ENCODE measurements at regions not wholly inside any gene's neighbourhood (a gene's known extent, or its start where the extent isn't known, plus 50 kb on each side); places are given as distances from the start of the nearest gene placed in this dataset.

DNA sequence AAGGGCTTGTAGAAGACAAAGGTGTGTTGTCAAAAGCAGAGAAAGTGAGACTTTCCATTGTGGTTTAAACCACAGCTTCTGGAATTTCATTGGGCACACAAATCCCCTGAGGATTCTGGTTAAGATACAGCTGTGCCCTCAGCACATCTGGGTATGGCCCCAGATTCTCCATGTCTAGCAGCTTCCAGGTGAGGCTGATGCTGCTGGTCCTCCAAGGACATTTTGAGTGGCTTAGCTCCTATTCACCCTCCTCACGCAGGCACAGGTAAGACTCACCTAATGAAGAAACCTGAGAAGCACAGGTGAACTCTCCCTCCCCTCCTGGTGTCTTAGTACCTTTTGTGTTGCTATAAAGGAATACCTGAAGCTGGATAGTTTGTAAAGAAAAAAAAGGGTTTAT lies 88.9 kb upstream of the IGLL5 start:
- no peak overlapping the region for H3K27ac ChIP-seq
- H3K9me3 ChIP-seq, result no peaks in the 10 kb centered on the region
- no peaks in the 10 kb centered on the region for H3K4me1 ChIP-seq
- 93% methylated on average over 1 of the region's 1 CpG for whole genome bisulfite sequencing, 2 donors
- no peak overlapping the region for H3K4me3 ChIP-seq
- no peaks in the 10 kb centered on the region for H3K36me3 ChIP-seq
- DNase-seq (ENCODE audit: low spot score in 2 of 2), result no peak
- TF ChIP-seq EP300 (IDR thresholded peaks at IDR 0.05) (no peak), POLR2A (IDR thresholded peaks at IDR 0.05) (no peak), CTCF (IDR thresholded peaks at IDR 0.05) (no peak)
- H3K27me3 ChIP-seq, result no peaks in the 10 kb centered on the region

DNA sequence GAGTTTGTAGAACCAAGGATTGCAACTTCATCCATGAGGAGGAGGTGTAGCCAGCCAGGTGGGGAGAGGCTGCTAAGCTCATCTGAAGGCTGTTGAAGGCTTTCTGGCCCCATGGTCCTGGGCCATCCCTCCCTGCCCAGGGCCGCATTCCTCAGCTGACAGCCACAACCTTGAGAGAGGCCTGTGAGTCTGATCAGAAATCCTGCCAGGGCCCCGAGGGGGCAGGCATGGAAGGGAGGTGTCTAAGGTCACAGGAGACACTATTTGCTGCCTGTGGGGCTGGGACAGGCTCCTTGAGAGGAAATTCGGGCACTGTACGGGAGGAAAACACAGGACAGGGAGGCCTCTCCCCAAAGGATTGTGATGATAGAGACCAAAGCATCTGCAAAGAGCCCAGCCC lies 88.1 kb upstream of the IGLL5 start:
- no peak for DNase-seq (ENCODE audit: low spot score in 2 of 2)
- H3K9me3 ChIP-seq, result no peaks in the 10 kb centered on the region
- no peak overlapping the region for H3K27ac ChIP-seq
- no peaks in the 10 kb centered on the region for H3K4me1 ChIP-seq
- no peak for TF ChIP-seq EP300 (IDR thresholded peaks at IDR 0.05)
- no peak for TF ChIP-seq POLR2A (IDR thresholded peaks at IDR 0.05)
- no peak for TF ChIP-seq CTCF (IDR thresholded peaks at IDR 0.05)
- H3K27me3 ChIP-seq, result no peaks in the 10 kb centered on the region
- no peaks in the 10 kb centered on the region for H3K36me3 ChIP-seq
- H3K4me3 ChIP-seq, result no peak overlapping the region
- WGBS, 2 donors, result 35 to 38% methylated on average over 4 of the region's 4 CpGs

GRCh38 chr22:22800716-22801115 lies 86.9 kb upstream of the IGLL5 start:
- Histone ChIP-seq H3K9me3 (no peaks in the 10 kb centered on the region), H3K4me1 (no peaks in the 10 kb centered on the region), H3K36me3 (no peaks in the 10 kb centered on the region), H3K4me3 (no peak overlapping the region), H3K27me3 (no peaks in the 10 kb centered on the region), H3K27ac (no peak overlapping the region)
- 50 to 79% methylated on average over 2 to 3 of the region's 3 CpGs for WGBS, 2 donors
- peak in 1 of 2 donors; percentile 40 for DNase-seq (ENCODE audit: low spot score in 2 of 2)
- TF ChIP-seq EP300 (IDR thresholded peaks at IDR 0.05), result no peak
- no peak for TF ChIP-seq POLR2A (IDR thresholded peaks at IDR 0.05)
- TF ChIP-seq CTCF (IDR thresholded peaks at IDR 0.05), result no peak

DNA sequence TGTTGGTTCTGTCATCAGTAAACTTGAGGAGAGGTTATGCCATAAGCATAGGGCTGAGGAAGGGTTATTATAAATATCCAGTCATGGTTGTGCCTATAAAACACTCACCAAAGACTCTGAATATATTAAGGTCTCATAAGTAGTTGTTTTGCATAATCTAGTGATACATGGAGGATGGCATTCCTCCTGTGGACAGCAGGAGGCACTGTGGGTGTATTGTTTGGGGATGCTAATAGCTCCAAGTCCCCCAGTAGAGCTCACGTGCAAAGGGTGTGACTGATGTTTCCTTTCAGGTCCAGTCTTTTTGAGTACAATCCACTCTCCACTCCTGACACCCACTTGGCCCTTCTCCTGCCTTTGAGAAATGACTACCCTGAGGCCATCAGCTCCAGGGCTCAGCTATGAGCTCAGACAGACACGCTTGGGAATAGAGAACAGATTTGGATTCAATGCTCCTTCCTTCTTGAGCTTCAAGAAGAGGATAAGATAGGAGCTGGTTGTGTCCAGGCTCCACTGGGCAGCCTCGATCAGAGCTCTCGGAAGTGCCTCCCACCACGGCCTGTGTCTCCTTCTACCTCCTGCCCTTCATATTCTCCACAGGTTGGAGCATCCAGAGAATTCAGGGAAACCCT lies 85.2 kb upstream of the IGLL5 start:
- H3K27me3 ChIP-seq, result no peaks in the 10 kb centered on the region
- DNase-seq (ENCODE audit: low spot score in 2 of 2), result no peak
- H3K4me1 ChIP-seq, result no peaks in the 10 kb centered on the region
- no peaks in the 10 kb centered on the region for H3K36me3 ChIP-seq
- no peak overlapping the region for H3K27ac ChIP-seq
- TF ChIP-seq POLR2A (IDR thresholded peaks at IDR 0.05), result no peak
- TF ChIP-seq EP300 (IDR thresholded peaks at IDR 0.05), result no peak
- TF ChIP-seq CTCF (IDR thresholded peaks at IDR 0.05), result no peak
- H3K9me3 ChIP-seq, result no peaks in the 10 kb centered on the region
- 71 to 73% methylated on average over 5 of the region's 5 CpGs for whole genome bisulfite sequencing, 2 donors
- no peak overlapping the region for H3K4me3 ChIP-seq

- no peaks in the 10 kb centered on the region for H3K4me1 ChIP-seq
- 61 to 83% methylated on average over 3 of the region's 3 CpGs for WGBS, 2 donors
- no peak overlapping the region for H3K4me3 ChIP-seq
- no peaks in the 10 kb centered on the region for H3K9me3 ChIP-seq
- no peaks in the 10 kb centered on the region for H3K36me3 ChIP-seq
- TF ChIP-seq POLR2A (IDR thresholded peaks at IDR 0.05), result no peak
- no peak for TF ChIP-seq CTCF (IDR thresholded peaks at IDR 0.05)
- TF ChIP-seq EP300 (IDR thresholded peaks at IDR 0.05), result no peak
- no peak for DNase-seq (ENCODE audit: low spot score in 2 of 2)
- no peaks in the 10 kb centered on the region for H3K27me3 ChIP-seq
- H3K27ac ChIP-seq, result no peak overlapping the region
Observed at GRCh38 chr22:22803285-22803853, 84.2 kb upstream of the IGLL5 start.
